ENCODE measurements at regions not wholly inside any gene's neighbourhood (a gene's known extent, or its start where the extent isn't known, plus 50 kb on each side); places are given as distances from the start of the nearest gene placed in this dataset.
A peak's percentile ranks its signal among the peaks of the same experiment; 100 is the strongest.
"Not testable (repeated sequence)": the region's sequence is repeated elsewhere in the genome, so short reads cannot be mapped to it uniquely, and the experiment has no call there.

- no peak for DNase-seq (ENCODE audit: low spot score)
Observed at GRCh38 chr12:11446372-11446771, 51.0 kb upstream of the PRB2 start.

GRCh38 chr12:11457996-11458645 is 62.8 kb upstream of the PRB2 start:
- DNase-seq (ENCODE audit: low spot score) = no peak

- DNase-seq (ENCODE audit: low spot score) = no peak
Observed at GRCh38 chr12:11460343-11461023, 65.1 kb upstream of the PRB2 start.

- DNase-seq (ENCODE audit: low spot score) = no peak
Observed at GRCh38 chr12:11461433-11461832, 66.1 kb upstream of the PRB2 start.

GRCh38 chr12:11477110-11477509 is 81.7 kb upstream of the PRB2 start:
- no peak for DNase-seq (ENCODE audit: low spot score)

- DNase-seq (ENCODE audit: low spot score) = no peak
Observed at GRCh38 chr12:11482955-11483354, 87.6 kb upstream of the PRB2 start.

GRCh38 chr12:11486623-11487444 is 91.5 kb upstream of the PRB2 start:
- peak; percentile 90 for DNase-seq (ENCODE audit: low spot score)

- DNase-seq (ENCODE audit: low spot score) = no peak
Observed at GRCh38 chr12:11496157-11496851, 100.9 kb upstream of the PRB2 start.

GRCh38 chr12:11497438-11497837 is 102.1 kb upstream of the PRB2 start:
- DNase-seq (ENCODE audit: low spot score) = no peak

- no peak for DNase-seq (ENCODE audit: low spot score)
Observed at GRCh38 chr12:11497995-11498394, 102.6 kb upstream of the PRB2 start.

- not testable (repeated sequence) for DNase-seq (ENCODE audit: low spot score)
Observed at GRCh38 chr12:11498574-11498973, 103.2 kb upstream of the PRB2 start.

- DNase-seq (ENCODE audit: low spot score) = peak; percentile 12
Observed at GRCh38 chr12:11499806-11500187, 104.4 kb upstream of the PRB2 start.

GRCh38 chr12:11500188-11500860 is 105.0 kb upstream of the PRB2 start:
- DNase-seq (ENCODE audit: low spot score) = peak; percentile 77

GRCh38 chr12:11500861-11501230 is 105.5 kb upstream of the PRB2 start:
- no peak for DNase-seq (ENCODE audit: low spot score)

GRCh38 chr12:11508699-11509098 is 113.3 kb upstream of the PRB2 start:
- no peak for DNase-seq (ENCODE audit: low spot score)

GRCh38 chr12:11509326-11509725 is 114.0 kb upstream of the PRB2 start:
- no peak for DNase-seq (ENCODE audit: low spot score)

GRCh38 chr12:11510671-11511070 is 115.3 kb upstream of the PRB2 start:
- DNase-seq (ENCODE audit: low spot score) = no peak

GRCh38 chr12:11513288-11513687 is 117.9 kb upstream of the PRB2 start:
- DNase-seq (ENCODE audit: low spot score) = no peak

- DNase-seq (ENCODE audit: low spot score) = no peak
Observed at GRCh38 chr12:11517080-11517479, 121.7 kb upstream of the PRB2 start.

GRCh38 chr12:11524446-11524845 is 125.0 kb upstream of the ETV6 start:
- DNase-seq (ENCODE audit: low spot score) = no peak

GRCh38 chr12:11534064-11534463 is 115.4 kb upstream of the ETV6 start:
- DNase-seq (ENCODE audit: low spot score) = no peak

- no peak for DNase-seq (ENCODE audit: low spot score)
Observed at GRCh38 chr12:11535127-11535526, 114.3 kb upstream of the ETV6 start.
